NT2/D1 (cell line): ENCODE measurements at regions not wholly inside any gene's neighbourhood (a gene's known extent, or its start where the extent isn't known, plus 50 kb on each side); places are given as distances from the start of the nearest gene placed in this dataset.

ENCODE experiments used
- SUZ12 ChIP-seq: IDR thresholded peaks from 2 replicates; pipeline ENCODE4 v1.6.1; 2011; ENCODE audit not compliant: insufficient read length, insufficient read depth; ENCODE audit errors: extremely low read depth
- YY1 ChIP-seq: IDR thresholded peaks from 2 replicates; pipeline ENCODE4 v1.6.1; 2011; ENCODE audit not compliant: insufficient read length, insufficient read depth
- ZNF274 ChIP-seq: IDR thresholded peaks from 2 replicates; pipeline ENCODE4 v1.6.1; 2011; ENCODE audit warnings: mild to moderate bottlenecking, low read depth, low read length

DNA sequence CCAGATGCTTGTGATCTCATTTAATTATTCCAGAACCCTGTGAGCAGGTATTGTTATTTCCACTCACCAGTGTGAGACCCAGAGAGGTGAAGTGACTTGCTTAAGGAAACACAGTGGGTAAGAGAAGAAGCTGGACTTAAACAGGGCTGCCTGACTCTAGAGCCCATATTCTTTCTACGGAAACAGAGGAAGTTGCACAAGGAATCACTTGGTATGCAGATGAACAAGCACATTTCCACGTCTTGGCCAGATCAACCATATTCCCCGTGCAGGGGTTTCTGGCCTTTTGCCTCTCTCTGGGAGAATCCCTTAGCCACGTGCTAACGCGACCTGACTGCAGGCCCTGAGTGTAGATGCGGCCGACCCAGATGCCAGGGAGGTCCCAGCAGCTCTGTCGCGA, 195.5 kb upstream of the ATP6AP2 start:
- TF ChIP-seq YY1 (no peak), ZNF274 (no peak), SUZ12 (no peak)
